Activated CD8-positive, alpha-beta memory T cell treated with anti-CD3 and anti-CD28 coated beads, Interleukin-2, amount 50 U/mL, for 1 hour (primary cell): ENCODE measurements at regions not wholly inside any gene's neighbourhood (a gene's known extent, or its start where the extent isn't known, plus 50 kb on each side); places are given as distances from the start of the nearest gene placed in this dataset.
"Not testable (repeated sequence)": the region's sequence is repeated elsewhere in the genome, so short reads cannot be mapped to it uniquely, and the experiment has no call there.

ENCODE experiments used
- DNase-seq: peaks from one replicate; pipeline ENCODE4 v3.0.0-alpha.2; 2020; ENCODE audit errors: extremely low read depth

DNA sequence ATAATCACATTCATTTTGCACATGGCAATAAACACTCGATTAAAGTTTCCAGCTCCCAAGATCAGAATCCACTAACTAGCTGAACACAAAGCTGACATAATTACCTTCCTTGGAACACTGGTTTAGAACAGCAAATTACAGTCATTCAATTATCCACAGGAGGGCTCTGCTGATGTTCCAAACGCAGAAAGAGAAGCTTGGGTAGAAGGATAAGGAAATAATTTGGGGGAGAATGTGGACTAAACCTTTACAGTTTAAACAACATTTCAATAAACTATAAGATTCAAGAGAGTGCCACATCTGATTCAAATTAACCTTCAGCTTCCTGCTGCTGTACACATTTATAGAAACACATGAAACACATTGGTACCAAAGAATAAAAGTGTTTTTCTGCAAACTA lies 67.8 kb upstream of the ARL4C start:
- no peak for DNase-seq

DNA sequence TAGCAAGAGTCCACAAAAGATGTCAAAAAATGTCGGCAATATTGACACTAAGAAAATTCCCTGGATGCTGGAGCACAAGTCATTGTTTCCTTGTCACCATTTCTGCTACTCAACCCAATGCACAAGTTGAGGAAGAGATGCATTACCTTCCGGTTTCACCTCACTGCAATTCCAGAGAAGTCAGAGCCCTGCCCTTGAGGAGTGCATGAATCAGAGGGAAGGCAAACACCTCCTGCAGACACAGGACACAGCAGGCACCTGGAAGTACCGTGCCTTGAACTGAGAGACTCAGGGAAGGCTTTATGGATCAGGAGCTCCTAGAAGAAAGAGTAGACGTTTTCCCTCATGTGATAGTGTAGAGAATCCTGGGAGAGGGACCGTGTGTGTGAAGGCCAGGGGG lies 62.7 kb upstream of the ARL4C start:
- DNase-seq = no peak

DNA sequence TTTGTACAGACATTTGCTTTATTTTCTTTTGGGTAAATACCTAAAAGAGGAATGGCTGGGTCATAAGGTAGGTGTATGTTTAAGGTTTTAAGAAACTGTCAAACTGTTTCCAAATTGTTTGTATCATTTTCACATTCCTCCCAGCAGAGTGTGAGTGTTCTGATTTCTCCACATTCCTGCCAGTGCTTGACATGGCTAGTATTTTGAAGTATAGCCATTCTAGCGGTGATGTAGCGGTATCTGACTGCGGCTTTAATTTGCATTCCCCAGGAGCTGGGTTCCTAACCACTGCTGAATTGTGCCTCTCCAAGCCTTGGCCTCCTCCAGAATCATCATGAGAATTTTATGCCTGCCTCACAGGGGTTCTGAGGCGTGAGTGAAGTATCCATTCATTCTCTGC lies 61.8 kb upstream of the ARL4C start:
- DNase-seq = no peak

DNA sequence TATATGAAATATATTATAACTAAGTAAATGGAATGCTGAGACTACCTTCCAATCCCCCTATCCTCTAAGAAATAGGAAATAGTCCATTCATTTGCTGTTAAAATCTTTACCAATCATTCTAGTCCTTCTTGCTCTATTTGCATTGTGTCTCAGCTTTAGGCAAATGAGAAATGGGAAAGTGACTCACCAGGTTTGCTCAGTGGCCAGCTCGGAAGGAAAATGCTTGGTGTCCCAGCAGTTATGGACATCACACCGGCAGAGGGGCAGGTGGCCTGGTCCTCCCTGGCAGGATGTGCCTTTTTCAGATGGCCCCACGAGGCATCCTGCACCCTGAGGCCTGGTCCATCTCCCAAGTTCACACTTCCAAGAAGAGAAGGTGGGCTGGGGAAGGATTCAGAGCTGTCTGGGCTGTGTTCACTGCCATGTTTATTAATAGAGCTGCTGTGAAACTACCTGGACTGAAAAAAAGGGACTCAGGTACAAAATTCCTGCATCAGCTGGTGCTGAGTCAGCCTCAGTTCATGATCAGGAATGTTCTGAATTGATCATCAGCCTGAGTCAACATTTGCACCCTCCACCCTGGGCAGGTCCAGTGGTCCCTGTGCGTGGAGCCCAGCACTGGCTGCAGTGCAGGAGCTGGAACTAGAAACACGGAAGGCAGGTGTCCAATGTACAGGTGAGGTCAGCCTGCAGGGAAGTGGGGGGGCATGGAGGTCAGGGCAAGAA lies 60.1 kb upstream of the ARL4C start:
- DNase-seq = no peak

DNA sequence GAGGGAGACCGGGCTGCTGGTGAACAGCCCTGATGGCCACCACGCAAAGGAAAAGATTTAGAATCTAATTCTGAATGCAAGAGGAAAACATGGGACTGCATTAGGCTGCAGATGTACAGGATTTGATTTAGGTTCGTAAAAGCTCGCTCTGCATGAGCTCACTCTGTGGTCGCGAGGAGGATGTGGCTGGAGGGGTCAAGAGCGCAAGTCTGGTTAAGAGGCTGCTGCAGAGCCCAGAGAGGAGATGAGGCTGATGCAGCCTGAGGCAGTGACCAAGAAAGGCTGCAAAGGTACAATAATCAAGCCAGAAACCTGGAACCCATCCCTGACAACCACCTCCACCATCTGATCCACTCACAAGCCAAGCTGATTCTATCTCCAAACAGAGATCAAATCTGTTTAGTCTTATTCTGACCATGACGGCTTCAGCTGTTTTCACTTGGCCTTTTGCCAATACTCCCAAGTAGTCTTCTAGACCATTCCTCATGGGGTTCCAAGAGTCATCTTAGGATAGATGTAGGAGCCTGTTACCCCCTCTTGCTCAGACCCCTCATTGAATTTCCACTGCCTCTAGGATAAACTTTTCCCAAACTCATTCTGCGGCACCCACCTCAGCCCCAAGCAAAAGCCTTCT lies 58.9 kb upstream of the ARL4C start:
- DNase-seq = no peak

DNA sequence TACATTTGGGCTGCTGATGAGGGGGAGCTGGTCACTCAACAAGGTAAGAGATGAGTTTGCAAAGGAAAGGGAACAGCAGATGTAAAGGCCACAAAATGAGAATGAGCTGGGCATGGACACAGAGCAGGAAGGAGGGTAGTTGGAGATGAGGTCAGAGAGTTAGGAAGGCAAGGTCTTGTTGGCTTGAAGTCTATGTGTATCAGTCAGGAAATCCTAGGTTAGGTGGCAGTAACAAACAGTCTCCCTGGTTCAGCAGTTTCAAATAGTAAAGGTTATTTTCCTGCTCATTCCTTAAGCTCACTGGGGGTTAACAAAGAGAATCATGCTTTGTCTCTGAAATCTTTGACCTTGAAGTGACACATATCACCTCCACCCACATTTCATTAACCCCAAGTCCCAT lies 58.3 kb upstream of the ARL4C start:
- no peak for DNase-seq

DNA sequence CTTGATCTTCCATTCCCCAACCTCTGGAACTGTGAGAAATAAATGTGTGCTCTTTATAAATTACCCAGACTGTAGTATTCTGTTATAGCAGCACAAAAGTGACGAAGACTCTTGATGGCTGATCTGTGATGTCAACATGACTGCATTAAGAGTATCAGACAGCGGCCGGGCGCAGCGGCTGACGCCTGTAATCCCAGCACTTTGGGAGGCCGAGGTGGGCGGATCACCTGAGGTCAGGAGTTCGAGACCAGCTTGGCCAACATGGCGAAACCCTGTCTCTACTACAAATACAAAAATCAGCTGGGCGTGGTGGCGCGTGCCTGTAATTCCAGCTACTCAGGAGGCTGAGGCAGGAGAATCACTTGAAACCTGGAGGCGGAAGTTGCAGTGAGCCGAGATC lies 56.3 kb upstream of the ARL4C start:
- not testable (repeated sequence) for DNase-seq

DNA sequence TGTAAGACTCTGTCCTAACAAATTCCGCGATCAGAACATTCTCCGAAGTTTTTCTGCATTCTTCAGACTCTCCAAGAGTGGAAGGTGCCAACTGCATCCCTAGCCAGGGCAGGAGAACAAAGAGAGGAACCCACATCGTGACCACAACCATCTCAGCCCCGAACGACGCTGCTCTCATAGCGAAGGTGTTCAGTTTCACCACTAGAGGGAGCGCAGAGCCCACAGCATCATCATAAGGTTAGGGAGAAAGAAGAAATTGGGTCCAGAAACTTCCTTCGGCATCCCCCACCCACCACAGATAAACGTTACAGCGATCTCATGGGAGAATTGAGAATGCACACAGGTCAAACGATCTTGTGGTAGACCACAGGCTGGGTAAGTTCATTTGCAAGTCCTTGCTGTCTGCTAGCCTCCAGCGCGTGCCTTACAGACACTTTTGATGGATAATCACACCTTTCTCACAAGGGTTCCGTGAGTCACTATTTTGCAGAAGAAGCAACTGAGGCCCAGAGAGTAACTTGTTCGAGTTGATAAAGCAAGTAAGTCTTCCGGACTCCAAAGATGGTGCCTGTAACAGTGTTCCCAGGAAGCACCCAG lies 53.7 kb upstream of the ARL4C start:
- DNase-seq = peak; percentile 11

DNA sequence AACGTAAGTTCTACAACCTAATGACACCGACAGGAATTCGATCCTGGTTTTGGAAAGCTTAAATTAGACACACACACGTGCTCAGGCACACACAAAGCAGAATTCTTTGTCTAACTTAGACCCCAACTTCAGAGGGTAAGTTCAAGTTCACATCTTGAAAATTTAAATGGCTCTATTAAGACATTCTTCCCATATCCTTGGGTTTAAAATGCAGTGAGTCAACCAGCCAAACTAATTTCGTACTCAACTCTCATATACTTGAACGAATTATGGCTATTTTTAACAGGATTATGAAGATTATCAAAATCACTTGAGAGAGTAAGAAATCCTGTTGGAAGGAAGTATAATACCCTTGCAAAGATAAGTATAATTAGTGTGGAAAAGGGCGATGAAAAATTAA lies 53.2 kb upstream of the ARL4C start:
- no peak for DNase-seq

DNA sequence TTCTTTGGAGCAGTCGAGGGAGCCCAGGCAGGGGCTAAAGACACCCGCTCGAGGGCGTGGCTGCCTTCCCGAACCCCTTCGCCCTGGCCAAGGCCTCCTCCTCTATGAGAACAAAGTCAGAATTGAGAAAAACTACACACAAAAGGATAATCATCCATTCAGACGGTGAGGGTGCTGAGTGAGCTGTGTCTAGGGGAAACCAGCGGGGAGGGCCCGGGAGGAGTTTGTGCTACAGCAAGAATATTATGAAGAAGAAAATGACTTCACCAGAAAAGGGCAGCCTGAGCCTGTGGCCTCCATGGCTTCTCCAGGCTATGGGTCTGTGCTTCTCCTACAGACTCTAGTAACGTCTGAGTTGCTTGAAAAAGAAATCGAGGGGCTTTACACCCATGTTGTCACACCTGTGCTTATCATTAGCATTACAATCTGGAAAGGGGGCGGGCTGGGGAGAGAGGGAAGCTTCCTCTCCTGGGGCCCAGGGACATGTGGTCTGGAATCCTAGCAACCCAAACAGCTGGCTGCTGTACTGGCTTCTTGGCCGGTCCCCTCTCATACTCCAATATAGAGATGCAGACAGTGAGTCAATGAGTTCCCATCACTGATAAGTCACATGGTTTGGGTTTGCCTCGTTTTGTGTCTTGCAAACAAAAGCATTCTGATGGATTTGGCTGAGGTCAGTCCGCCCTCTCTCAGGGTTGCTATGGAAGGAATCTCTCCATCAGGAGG lies 52.0 kb upstream of the ARL4C start:
- DNase-seq = no peak

DNA sequence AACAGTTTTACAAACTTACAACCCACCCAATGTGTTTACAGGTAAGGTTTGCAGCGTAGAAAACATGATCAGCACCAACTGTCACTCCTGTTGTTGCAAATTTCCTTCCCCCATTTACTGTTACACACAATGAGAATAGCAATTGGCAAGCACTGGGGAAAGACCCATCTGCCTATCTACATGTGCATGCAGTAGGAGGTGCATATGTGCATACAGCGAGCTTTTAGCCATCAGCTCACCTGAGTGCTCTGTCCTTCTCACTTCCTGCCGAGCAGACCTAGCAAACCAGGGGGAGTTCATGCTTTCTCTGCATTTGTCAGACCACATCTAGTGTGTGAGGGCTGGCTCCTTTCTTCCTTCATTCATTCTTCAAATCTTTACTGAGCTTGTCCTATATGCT lies 49.9 kb upstream of the ARL4C start:
- no peak for DNase-seq
